Transverse colon (tissue), 3 donors: ENCODE measurements at regions not wholly inside any gene's neighbourhood (a gene's known extent, or its start where the extent isn't known, plus 50 kb on each side); places are given as distances from the start of the nearest gene placed in this dataset.

Experiments
- CTCF ChIP-seq, 5 experiments: fragments of 200-600 bp in 3 of 5; fragments of 450-650 bp in 2 of 5; sonication (generic) in 3 of 5; IDR thresholded peaks; 1 replicate in 2 of 5; 2 replicates in 3 of 5; pipeline ENCODE4 v1.5.1; 2016 to 2017; ENCODE audit warnings: antibody characterized with exemption in 5 of 5, inconsistent platforms in 3 of 5, mild to moderate bottlenecking in 2 of 5, moderate library complexity in 1 of 5
- EP300 ChIP-seq: sonication (generic); formaldehyde crosslinking; IDR thresholded peaks from one replicate; pipeline ENCODE4 v1.6.1; 2017; ENCODE audit warnings: antibody characterized with exemption, low read depth
- POLR2A ChIP-seq: fragments of 450-650 bp; IDR thresholded peaks from one replicate; pipeline ENCODE4 v1.6.1; 2016; ENCODE audit warnings: antibody characterized with exemption, mild to moderate bottlenecking, moderate library complexity

GRCh38 chr6:112485120-112485826 is 138.1 kb downstream of the RFPL4B start:
- TF ChIP-seq CTCF (IDR thresholded peaks at IDR 0.05) (no peak), POLR2A (no peak), EP300 (no peak)
